COR-L47 (cell line): ENCODE measurements at regions not wholly inside any gene's neighbourhood (a gene's known extent, or its start where the extent isn't known, plus 50 kb on each side); places are given as distances from the start of the nearest gene placed in this dataset.
A peak's percentile ranks its signal among the peaks of the same experiment; 100 is the strongest.
"Not testable (repeated sequence)": the region's sequence is repeated elsewhere in the genome, so short reads cannot be mapped to it uniquely, and the experiment has no call there.

Source experiments
- DNase-seq: peaks from one replicate; lab custom pipeline; 2025; lab: John Stamatoyannopoulos, UW

DNA sequence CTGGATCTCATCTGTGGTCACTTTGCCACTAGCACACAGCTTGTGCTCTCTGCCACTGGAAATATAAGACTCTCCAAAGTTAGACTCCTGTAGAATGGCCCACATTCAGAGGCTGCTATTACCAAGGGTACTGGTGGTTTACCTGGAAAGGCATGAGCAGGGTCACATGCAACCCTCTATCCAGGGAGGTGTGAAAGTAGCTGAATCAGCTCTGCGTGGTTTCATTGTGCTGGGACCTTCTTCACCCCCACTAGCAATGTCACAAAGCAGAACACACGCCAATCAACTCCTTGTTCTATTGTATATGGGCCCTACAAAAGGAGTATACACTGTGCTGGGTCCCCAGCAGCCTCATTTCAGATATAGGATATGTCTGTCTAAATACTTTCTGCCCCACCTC is 353.6 kb upstream of the AUTS2 start:
- no peak for DNase-seq

DNA sequence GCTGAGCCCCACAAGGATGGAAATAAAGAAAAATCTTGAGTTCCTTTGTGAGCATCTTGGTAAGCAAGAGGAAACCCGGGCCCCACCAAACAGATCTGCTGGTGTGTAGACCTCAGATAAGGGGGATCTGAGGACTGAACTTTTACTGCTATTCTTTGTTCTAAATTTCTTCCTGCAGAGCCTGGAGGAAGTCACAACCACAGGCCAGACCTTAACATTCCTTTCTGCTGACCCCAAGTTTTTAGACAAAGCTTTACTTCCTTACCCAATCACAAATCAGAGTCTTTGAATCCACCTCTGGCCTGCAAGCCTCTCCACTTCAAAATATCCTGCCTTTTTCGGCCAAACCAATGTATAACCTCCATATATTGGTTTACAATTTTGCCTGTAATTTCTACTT is 352.6 kb upstream of the AUTS2 start:
- DNase-seq = no peak

DNA sequence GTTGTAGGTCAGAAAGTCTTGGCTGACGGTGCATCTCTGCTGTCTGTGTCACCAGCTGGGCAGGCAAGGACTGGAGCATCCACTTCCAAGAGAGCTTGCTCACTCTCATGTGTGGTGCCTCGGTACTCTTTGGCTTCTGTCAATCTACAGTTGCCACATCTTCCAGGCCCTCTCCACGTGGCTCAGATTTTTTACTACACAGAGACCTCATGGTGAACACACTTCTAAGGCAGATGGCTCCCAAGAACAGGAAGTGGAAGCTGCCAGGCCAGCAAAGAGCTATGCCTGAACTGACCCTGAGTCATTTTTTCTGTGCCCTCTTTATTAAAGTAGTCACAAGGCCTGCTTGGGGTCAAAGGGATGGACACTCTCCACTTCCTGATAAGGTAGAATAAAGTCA is 351.5 kb upstream of the AUTS2 start:
- DNase-seq = no peak

DNA sequence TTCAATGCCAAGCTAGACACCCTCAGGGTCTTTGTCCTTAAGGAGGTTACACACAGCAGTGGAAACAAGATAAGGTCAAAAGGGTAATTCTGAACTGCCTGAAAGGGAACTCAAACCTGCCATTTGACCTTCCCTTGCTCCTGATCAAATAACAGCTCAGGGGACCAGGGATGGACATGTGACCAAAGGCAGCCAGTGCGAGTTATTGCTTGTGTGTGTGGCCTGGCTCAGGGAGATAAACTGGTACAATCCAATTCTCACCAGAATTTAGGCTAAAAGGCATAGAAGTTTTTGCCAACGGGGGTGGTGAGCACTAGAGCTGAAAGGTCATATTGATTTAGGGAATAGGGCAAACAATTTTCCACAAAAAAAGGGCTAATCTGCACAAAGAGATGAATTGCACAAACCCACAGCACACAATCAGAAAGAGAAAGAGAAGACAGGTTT is 349.9 kb upstream of the AUTS2 start:
- DNase-seq = not testable (repeated sequence)

DNA sequence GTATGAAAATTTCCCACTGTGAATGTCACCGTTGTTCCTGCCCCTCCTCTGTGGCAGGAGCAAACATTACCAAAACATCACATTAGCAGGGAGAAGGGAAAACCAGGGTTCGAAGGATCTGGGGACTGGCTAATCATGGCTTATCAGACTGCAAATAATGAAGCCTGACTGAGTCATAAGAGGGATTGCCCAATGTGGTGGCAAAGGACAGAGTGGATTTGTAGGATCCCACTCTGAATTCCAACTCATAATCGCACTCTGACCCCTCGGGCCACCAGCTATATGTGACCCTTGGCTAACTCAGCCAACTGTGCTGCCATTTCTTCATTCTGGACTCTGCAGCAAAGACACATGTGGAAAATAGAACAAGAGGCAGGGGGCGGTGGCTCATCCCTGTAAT is 347.3 kb upstream of the AUTS2 start:
- DNase-seq = no peak

DNA sequence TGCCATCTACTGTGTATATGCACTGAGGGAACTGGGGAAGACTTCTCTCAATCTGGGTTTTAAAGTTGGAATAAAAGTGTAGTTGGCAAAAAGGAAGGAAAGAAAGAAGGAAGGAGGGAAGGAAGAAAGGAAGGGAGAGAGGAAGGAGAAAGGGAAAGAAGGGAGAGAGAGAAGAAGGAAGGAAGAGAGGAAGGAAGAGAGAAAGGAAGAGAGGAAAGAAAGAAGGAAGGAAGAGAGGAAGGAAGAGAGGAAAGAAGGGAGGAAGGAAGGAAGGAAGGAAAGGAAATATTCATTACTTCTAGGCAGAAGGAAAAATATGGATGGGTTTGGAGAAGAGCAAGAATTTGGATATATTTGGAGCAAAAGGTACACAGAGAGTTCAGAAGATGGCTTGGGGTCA is 343.6 kb upstream of the AUTS2 start:
- no peak for DNase-seq

DNA sequence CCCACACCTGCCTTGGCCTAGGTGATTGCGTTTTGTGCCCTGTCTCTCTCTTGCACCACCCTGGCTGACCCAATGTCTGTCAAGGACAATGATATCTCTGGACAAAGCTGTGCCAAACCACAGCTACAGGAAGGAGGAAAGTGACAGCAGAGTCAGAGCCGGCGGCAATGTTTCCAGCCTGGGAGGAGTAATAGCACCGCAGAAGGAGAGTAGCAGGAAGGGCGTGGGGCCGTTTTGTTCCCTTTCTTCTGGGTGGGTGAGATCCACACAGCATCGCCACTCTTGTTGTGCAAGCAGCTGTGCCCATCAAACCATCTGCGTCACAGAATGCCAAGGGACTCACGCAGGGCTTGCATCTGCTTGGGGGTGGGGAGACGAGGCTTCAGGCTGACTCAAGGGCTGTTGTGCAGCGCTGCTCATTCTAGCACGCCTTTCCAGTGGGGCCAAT is 341.6 kb upstream of the AUTS2 start:
- no peak for DNase-seq

DNA sequence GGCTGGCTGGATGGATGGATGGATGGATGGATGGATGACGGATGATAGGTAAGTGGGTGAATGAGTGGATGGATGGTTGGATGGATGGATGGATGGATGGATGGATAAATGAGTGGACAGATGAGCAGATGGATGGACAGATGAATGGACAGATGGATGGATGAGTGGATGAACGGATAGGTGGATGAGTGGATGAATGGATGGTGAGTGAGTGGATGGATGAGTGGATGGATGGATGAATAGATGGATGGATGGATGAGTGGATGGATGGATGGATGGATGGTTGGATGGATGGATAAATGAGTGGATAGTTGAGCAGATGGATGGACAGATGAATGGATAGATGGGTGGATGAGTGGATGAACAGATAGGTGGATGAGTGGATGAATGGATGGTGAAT is 340.7 kb upstream of the AUTS2 start:
- no peak for DNase-seq

DNA sequence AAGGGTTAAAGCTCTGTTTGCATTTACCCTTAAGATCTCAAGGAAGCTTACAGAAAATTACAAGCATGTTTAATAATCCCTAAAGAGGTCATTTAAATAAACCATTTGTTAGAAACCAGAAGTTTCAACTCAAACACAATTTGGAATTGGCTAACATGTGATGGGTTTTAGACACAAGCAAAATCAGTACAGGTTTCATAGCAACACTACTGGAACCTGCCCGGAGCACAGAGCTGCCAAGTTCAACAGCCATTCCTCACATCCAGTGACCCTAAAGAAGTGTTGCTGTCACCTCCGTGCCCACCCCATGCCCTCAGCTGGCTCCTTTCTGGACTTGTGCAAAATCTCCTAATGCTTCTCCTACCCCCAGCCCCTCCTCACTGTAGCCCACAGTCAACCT is 338.8 kb upstream of the AUTS2 start:
- DNase-seq = no peak

DNA sequence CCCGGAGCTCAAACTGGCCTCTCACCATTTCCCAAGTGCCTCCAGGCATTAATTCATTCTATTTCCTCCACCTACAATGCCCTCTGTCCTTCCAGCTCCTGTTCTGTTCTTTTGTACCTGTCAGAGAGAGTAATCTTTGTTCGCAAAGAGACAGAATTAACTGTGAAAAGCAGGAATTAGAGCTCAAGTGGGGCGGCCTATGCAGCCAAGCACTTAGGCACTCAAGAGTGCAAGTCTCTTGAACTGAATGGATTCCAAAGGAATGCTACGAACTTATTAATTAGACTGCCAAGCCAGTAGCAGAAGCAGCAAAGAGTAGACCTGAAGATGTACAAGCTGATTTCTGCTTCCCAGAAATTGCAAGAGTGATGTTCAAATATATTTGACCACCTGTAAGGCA is 338.3 kb upstream of the AUTS2 start:
- DNase-seq = no peak

DNA sequence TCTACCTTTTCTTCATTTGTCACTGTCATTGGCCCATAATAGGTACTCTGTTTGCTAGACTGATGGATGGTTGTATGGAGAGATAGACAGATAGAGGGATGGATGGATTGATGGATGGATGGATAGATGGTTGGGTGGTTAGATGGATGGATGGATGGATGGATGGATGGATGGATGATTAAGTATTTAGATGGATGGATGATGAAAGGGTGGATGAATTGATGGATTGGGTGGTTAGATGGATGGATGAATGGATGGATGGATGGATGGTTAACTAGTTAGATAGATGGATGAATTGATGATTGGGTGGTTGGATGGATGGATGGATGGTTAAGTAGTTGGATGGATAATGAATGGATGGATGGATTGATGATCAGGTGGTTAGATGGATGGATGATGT is 334.7 kb upstream of the AUTS2 start:
- DNase-seq = no peak

DNA sequence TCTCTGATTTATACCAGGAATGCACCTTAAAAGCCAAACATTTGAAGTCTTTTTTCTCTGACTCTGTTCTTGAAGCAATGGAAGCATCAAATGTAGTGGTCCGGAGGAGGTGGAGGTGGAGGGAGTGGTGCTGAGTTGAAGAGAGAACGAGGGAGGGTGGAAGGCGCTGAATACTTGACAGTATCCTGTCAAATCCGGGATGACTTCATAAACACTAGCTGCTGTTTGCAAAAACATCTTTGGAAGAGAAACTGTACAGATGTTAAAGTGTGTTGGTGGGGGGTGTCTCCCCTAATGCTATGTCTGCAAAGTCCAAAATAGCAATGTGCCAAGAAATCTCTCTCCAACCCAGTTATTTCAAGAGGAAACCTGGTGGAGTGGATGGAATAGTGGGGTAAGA is 328.5 kb upstream of the AUTS2 start:
- no peak for DNase-seq

DNA sequence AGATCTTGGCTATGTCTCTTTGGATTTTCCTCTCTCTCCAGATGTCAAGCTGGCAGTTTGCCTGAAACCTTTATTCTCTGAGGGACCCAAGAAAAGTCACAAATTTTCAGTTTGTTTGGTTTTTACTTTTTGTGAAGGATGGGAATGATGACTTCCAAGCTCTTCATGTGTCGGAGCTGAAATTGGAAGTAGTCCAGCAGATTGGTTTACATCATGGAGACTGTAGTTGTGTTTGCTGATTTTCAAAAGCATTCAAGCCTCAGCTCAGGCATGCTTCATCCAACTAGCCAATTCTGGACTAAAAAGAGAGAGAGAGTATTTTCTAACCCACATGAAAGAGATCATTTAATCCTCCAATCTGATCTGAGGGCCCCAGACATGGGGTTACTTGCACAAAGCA is 326.2 kb upstream of the AUTS2 start:
- no peak for DNase-seq

DNA sequence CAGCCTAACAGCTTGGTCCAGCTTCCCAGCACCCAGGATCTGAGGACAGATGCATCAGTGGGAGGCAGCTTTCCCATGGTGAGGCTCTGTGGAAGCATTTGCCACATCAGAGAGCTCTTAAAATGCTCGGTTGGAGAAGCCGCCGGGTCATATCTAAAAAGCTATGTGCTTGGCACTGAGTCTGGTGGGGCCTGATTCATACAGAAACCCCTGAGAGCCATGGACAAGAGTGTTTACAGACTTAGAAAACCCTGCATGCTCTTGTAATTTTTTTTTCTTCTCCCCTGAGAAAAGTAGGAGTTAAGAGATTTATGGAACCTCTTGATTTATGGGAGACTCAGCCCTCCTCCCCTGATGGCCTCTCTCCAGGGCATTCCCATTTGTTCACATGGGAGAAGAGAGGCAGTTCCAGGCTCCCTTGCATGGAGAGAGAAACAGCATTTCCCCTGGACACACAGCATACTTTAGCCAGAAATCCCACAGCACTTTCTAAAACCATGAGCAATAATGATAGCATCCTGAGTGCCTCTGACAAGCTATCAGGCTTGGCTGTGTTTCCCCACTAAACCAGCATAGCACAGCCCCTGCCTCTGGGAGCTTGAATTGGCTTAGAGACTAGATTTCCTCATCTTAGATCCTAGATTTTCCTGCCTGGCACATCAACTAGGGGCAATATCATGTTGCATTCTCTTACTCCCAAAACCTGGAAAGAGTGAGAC is 322.1 kb upstream of the AUTS2 start:
- DNase-seq = no peak

DNA sequence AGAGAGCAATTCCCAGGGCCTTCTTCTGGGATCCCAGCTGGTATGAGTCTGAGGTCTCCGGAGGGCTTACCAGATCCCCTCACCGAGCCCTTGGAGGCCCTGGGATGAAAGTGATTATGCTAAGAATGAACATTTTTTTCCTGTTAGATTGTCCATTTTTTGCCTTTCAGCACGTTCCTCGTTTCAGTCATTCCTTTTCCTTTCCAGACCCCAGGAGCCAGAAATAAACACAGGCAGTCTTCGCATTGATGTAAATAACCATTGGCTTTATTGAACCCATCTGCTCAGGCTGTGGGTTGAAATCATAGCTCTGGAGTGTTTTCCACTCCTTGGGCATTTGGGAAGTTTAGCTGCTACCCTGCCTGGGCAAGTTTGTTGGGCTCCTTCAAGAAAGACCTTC is 320.9 kb upstream of the AUTS2 start:
- DNase-seq = no peak

DNA sequence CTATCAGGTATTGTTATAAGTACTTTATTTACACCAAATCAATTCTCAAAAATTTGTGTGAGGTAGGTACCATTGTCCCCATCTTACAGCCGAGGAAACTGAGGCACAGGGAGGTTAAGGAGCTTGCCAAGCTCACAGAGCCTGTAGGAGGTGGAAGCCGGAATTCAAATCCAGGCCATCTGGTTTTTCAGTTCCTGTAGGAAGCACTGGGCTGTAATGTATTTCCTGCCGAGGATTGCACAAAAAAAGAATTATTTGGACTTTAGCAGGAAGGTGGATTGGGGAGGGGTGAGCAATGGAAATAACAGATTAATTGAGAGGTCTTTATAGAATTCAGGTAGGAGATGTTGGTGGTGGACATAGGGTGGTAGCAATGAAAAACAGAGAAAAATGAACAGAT is 315.3 kb upstream of the AUTS2 start:
- no peak for DNase-seq

DNA sequence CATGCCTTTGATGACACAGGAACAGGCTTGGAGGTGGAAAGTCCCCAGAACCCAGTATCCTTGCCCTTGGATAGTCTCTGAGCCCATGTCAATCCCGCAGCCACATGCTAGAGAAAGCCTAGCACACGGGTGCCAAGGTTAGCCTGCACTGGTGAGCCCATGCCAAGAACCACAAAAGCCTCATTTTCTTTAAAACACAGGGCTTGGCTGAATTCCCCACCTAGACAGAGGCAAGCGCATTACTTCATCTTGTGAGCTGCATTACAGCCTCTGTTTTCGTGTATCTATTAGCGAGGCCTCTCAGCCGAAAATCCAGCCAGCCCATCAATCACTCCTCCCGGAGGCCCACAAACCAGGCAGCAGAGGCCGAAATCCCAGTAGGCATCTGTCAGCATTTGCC is 314.9 kb upstream of the AUTS2 start:
- DNase-seq = no peak

DNA sequence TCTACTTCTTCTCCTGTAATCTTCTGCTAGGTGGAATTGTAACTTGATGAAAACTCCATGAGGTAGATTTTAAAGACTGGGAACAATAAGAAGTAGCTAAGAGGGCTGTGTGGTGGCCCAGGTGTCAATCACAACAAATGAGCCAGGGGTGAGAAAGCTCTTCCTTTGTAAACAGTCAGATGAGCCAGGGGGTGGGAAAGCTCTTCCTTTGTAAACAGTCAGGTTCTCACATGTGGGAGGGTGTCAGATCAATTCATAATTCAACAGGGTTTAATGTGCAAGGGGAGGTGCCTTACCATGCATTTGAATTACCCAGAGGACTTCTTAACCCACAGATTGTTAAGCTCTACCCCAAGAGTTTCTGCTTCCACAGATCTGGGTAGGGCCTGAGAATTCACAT is 312.4 kb upstream of the AUTS2 start:
- DNase-seq = peak; percentile 4

DNA sequence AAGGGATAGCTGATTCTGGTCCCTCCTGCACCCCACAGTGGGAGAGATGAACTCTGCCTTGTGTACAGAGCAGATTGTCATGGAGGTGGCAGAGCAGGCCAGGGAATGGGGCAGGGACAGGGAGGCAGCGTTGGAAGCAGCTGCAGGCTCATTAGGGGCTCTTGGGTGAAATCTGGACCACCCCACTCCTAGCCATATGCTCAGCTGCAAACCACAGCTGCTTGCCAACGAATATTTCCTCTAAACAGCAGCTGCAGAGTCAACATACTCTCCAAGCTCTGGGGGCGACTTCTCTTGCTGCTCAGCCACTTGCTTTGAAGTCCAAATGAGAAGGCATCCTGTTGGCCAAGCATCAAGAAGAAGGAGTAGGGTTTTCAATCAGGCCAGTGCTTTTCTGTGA is 302.3 kb upstream of the AUTS2 start:
- DNase-seq = no peak

DNA sequence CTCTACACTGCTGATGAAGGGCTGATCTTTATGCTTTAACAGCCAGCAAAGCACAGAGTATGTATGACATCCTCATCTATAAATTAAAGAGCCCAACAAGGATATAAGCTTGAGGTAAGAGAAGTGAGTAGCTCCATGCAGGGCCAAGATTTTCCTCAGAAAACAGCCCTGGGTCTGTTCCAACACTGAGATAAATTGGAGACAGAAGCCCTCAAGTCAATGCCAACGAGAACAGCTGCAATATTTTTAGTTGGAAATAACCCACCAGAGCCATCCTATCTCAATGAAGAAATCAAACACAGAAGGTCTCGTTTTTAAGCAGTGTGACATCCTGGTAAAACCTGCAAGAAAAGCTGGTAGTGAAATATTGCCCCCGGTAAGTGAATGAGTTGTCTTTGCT is 297.0 kb upstream of the AUTS2 start:
- DNase-seq = no peak

DNA sequence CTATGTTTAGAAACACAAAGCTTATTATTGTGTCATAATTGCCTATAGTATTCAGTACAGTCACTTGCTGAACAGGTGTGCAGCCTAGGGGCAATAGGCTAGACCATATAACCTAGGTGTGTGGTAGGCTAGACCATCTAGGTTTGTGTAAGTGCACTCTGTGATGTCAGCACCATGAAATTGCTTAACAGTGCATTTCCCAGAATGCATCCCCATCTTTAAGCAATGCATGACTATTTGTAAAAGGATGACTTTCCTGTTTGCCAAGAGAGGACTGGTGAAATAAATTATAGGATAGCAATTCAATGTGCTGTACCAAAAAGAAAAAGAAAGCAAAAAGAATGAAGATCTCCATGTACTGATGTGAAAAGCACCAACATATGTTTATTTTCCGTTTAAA is 288.7 kb upstream of the AUTS2 start:
- DNase-seq = no peak

DNA sequence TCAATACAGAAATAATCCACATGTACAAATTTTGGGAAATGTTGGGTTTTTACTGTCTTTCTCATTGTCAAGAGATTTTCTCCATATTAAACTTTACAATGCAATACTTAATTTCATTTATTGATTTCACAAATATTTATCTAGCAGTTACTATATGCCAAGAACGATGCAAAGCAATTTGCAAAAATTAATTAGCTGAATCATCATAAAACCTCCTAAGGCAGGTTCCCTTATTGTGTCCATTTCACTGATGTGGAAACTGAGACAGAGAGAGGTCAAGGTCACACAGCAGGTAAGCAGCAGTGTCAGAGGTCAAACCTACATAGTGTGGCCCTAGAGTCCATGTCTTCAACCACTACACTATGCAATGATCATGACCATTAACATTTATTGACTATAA is 286.8 kb upstream of the AUTS2 start:
- DNase-seq = no peak

DNA sequence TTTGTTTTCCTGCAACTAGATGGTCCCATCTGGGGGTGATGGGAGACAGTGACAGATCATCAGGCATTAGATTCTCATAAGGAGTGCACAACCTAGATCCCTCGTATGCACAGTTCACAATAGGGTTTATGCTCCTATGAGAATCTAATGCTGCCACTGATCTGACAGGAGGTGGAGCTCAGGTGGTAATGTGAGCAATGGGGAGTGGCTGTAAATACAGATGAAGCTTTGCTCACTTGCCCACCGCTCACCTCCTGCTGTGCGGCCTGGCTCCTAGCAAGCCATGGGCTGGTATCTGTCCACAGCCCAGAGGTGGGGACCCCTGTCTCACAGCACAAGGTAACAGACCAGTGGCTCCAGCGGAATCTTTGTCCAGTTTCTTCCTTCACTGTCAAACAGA is 284.4 kb upstream of the AUTS2 start:
- not testable (repeated sequence) for DNase-seq

DNA sequence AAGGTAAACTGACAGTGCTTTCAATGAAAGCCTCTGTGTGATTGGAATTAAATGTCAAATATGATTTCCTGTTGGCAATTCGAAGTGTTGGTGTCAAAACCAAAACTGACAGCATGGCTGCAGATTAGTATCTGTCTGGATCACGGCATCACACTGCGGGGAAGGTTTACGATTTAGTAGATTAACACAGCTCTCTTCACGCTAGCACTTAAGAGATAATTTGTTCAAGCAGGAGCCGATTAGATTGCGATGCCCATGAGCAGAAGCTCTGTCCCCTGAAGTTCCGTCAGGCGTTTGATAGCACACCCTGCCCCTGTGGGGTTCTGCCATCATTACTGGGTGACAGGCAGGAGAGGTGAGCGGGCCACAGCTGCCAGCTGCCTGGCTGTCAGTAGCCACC is 279.5 kb upstream of the AUTS2 start:
- DNase-seq = no peak

DNA sequence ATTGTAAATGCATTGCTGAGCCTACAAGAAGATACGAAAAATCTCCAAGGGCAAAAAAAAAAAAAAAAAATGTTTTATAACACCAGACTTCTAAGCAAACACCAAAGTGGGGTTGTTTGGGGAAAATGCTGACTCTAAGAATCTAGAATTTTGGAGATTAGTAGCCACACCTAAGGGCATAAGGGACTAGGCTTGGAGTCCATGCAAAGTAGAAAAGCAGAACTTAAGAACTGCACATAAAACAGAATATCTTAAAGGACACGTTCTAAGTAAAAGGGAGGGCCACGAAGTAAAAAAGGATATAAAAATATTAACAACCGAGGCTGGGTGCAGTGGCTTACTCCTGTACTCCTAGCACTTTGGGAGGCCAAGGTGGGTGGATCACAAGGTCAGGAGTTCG is 269.8 kb upstream of the AUTS2 start:
- DNase-seq = no peak
